HG03442 (cell line): ENCODE measurements at regions not wholly inside any gene's neighbourhood (a gene's known extent, or its start where the extent isn't known, plus 50 kb on each side); places are given as distances from the start of the nearest gene placed in this dataset.
"Not testable (repeated sequence)": the region's sequence is repeated elsewhere in the genome, so short reads cannot be mapped to it uniquely, and the experiment has no call there.

ENCODE experiments used
- ATAC-seq: cut with Tn5 transposase; IDR thresholded peaks from one replicate; pipeline ENCODE4 v1.9.1; 2021; ENCODE audit warnings: mild to moderate bottlenecking, moderate library complexity; ENCODE audit not compliant: unreplicated experiment

DNA sequence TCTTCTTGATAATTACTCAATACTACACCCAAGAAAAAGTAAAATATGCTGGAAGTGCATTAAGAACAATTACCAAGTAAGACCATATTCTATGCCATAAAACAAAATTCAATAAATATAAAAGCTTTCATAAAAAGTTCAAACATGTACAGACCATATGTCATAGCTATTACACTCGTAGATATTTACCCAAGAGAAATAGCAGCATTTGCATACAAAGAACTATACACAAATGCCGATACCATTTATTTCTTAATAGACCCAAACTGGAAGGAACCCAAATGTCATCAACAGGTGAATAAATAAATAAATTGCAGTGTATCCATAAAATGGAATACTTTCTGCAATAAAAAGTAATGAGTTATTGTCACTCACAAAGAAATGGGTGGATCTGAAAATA lies 78.3 kb upstream of the SLC16A7 start:
- no peak for ATAC-seq

- ATAC-seq = no peak
Measured at GRCh38 chr12:59500915-59501314, 94.9 kb upstream of the SLC16A7 start.

DNA sequence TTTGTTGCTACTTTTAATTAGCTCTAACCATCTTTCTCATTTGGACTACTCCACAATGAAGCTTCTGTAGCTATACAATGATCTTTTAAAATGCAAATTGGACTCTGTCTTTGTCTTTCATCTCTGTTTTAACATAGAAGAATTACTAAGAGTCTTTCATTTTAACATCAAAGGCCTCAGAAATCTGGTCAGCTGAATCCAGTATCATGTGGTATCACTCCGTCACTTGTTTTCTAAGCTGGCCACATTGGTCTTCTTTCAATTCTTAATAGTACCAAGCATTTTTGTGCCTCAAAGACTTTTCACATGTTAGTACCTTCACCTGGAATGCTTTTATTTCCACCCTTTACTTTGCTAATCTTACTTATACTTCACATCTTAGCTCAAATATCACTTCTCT lies 95.5 kb upstream of the SLC16A7 start:
- ATAC-seq = no peak

GRCh38 chr12:59499774-59500173 lies 96.1 kb upstream of the SLC16A7 start:
- peak; percentile 95 for ATAC-seq

DNA sequence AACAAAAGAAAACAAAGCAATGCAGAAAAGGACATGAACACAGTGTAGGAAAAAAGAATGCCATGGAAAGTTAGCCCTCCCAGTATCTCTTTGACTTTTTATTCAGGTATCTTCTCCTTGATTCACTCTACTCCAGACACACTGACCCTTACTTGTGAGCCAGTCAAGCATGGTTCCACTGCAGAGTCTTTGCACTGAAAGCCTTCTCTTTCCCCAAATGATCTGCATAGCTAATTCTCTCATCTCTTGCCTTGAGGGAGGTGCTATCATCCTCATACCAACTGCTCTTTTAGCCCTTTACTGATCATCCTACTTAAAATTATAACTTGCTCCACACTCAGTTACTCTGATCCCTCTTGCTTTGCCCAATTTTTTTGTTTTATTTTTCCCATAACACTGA lies 101.2 kb upstream of the SLC16A7 start:
- no peak for ATAC-seq

DNA sequence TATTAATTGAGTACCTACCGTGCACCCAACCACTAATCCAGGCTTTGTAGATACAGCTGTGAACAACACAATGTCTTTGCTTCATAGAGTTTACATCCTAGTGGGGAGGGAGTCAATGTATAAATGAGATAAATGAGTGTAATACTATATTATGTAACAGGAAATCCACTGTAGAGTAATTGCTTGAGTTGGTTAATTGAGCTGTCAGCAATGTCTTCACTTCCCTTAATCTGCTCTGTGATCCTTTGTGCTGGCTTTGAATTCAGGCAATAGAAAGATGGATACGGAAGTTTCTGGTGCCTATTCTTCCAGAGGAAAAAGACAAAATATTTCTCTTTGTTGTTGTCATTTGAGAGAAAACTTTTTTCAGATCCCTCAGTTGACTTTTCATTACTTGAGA lies 104.0 kb upstream of the SLC16A7 start:
- ATAC-seq = no peak

- no peak for ATAC-seq
Measured at GRCh38 chr12:59486827-59487226, 109.0 kb upstream of the SLC16A7 start.

DNA sequence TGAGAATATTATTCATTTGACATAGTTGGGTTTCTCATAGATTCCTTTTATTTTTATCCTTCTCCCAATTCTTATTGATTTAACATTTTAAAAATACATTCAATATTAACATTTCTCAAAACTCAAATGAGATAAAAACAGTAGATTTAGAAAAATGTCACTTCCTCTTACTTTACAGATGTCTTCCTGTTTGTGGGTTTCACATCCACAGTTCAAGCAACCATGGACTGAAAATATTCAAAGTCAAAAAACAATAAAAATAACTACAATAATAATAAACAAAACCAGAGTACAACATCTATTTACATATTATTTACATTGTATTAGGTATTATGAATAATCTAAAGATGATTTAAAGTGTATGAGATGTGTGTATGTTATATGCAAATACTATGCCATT lies 111.3 kb upstream of the SLC16A7 start:
- ATAC-seq = peak; percentile 63

DNA sequence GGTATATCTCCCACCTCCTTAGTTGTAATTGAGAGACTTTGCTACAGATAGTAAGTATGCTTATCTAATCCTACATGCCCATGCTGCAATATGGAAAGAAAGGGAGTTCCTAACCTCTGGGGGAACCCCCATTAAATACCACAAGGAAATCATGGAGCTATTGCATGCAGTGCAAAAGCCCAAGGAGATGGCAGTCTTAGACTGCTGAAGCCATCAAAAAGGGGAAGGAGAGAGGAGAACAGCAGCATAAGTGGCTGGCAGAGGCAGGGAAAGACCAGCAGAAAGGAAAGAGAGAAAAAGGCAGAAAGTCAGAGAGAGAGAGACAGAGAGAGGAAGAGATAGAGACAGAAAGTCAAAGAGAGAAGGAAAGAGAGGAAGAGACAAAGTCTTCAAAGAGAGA lies 121.6 kb upstream of the SLC16A7 start:
- ATAC-seq = not testable (repeated sequence)

- peak; percentile 87 for ATAC-seq
Measured at GRCh38 chr12:59472273-59472672, 123.6 kb upstream of the SLC16A7 start.

GRCh38 chr12:59459966-59460660 lies 135.7 kb upstream of the SLC16A7 start:
- ATAC-seq = no peak

GRCh38 chr12:59453475-59453874 lies 142.4 kb upstream of the SLC16A7 start:
- ATAC-seq = no peak

DNA sequence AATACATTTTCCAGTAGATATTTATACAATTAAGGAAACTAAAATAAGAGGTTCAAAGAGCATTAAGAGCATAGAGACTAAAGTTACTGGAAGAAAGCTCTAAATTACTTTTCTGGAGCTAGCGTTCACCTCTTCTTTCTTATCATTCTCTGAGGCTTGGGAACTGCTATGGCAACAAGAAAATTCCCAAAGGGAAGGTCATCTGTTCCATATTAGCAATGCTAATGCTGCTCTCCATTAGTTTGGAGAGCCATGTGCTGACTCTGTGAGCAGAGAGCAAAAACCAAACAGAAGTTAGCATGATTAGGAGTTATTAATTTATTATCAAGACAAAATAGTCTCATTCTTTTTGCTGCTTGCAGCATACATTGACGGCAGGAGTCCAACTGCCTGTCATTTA lies 143.1 kb upstream of the SLC16A7 start:
- ATAC-seq = no peak

GRCh38 chr12:59452259-59452658 lies 143.6 kb upstream of the SLC16A7 start:
- no peak for ATAC-seq

- no peak for ATAC-seq
Measured at GRCh38 chr12:59446116-59446515, 149.7 kb upstream of the SLC16A7 start.

- ATAC-seq = no peak
Measured at GRCh38 chr12:59444932-59445331, 150.9 kb upstream of the SLC16A7 start.

DNA sequence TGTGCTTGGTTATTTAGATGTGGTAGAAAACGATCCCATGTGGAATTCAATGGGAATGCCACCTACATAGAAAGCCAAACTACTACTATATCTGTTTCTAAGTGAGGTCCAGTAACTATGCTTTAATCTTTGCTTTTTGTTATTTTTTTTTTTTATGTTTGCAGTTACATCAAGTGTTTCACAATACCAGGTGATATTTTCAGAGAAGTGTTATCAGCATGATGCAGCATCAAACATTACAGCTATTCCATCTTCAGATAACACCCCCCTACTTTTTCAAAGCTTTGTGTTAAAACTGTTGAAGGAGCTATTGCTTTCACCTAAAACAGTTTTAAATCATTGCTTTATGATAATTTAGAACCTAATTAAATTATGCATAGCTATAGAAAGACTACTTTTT lies 163.8 kb upstream of the SLC16A7 start:
- no peak for ATAC-seq

GRCh38 chr12:59431266-59431665 lies 164.6 kb upstream of the SLC16A7 start:
- no peak for ATAC-seq

DNA sequence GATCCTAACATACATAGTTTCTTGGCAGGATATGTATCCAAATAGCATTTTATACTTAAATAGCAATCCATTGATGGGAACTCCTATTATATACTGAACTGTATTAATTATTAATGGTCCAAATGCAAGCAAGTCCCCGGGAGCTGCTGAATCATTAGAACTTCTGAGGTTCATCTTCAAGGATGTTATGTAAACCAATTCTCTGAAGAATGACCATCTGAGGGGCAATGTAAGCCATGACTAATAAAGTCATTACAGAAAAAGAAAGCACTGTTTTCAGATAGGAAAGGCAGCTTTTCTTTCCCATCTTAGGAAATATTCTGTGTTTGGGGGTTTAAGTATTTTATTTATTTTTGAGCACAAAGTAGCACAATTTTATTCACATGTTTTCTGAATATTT lies 166.1 kb upstream of the SLC16A7 start:
- no peak for ATAC-seq

DNA sequence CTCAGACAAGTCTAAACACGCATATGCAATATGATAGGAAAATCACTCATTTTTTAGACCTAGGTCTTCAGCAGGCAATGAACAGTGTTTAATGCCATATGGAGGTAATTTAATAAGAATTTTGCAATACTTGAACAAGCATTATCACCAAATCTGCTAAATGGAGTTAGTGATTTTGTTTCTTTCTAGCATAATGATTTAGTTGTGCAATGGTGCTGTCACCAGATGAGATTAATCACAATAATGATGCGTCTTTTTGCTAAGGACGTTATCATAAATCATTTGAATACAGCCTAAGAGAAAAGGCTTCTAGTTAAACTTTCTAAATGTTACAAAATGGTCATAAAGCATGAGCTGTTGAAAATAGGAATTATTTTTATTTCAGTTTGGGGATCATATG lies 170.0 kb upstream of the SLC16A7 start:
- no peak for ATAC-seq

DNA sequence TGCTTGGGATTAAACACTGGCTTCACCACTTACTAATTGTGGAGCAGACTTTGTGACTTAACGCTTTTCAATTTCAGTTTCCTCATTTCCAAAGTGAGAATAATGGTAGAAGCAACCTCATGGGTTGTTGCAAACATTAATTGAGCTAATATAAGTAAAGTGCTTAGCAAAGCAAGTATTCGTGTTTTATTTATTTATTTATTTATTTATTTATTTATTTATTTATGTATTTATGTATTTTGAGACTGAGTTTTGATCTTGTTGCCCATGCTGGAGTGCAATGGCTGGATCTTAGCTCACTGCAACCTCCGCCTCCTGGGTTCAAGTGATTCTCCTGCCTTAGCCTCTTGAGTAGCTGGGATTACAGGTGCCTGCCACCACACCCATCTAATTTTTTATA lies 171.2 kb upstream of the SLC16A7 start:
- not testable (repeated sequence) for ATAC-seq

DNA sequence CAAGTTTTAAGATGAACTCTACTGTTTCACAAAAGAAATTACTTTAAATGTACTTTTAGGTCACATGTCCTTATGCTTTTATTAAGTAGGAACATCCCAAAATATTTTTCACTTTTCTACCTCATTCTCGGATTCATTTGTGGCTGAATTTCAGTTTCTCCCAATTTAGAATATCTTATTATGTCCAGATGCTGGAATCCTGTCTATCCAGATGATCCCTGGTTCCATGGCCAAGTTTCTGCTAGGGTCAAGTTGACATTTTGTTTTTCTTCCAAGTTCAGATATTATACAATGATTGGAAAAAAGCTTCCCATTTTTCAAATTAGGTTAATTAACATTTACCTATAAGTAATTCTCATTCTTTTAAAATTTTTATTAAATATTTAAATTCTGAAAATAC lies 181.8 kb upstream of the SLC16A7 start:
- no peak for ATAC-seq

DNA sequence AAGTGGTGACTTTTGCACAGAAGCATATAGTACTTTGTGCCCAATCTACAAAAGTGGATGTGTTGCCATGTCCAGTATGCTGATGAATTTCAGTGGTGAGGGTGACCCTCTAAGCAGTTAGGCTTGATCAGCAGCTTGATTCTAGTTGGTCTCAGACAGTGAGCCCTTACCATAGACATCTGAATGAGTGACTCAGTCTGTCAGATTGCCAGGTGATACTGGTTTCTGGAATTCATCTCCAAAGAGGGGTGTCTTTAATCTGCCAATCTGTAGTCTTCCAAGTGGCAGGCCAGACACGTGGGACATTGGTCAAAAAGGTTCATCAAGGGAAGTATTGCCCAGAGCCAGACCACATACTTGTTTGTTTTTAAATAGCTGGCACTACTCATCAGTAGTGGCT lies 187.4 kb upstream of the SLC16A7 start:
- ATAC-seq = no peak
